K562 (cell line): ENCODE measurements at regions not wholly inside any gene's neighbourhood (a gene's known extent, or its start where the extent isn't known, plus 50 kb on each side); places are given as distances from the start of the nearest gene placed in this dataset.

Source experiments
- CHAMP1 ChIP-seq: fragments of 450-650 bp; IDR thresholded peaks from 2 replicates; pipeline ENCODE4 v1.6.1; 2016; ENCODE audit warnings: mild to moderate bottlenecking
- GMEB1 ChIP-seq: fragments of 250-450 bp; sonication (Bioruptor Pico); IDR thresholded peaks from 2 replicates; pipeline ENCODE4 v1.4.0; 2020; ENCODE audit warnings: mild to moderate bottlenecking
- GTF2F1 ChIP-seq: IDR thresholded peaks from 2 replicates; pipeline ENCODE4 v1.6.1; 2011; ENCODE audit warnings: low read depth, low read length, improper control_type of control experiment
- IRF1 ChIP-seq: sonication (generic); formaldehyde crosslinking; IDR thresholded peaks from 2 replicates; pipeline ENCODE4 v1.8.0; 2022; ENCODE audit warnings: missing genetic modification reagents, mild to moderate bottlenecking, borderline replicate concordance
- JUND ChIP-seq, 2 experiments: IDR thresholded peaks; 2 replicates in 1 of 2; 3 replicates in 1 of 2; pipeline ENCODE4 v1.6.1; 2011; ENCODE audit warnings: borderline replicate concordance in 2 of 2, low read depth in 2 of 2, low read length in 2 of 2, improper control_type of control experiment in 1 of 2, missing biosample characterization in 1 of 2, missing genetic modification characterization in 1 of 2, missing genetic modification reagents in 1 of 2
- NFIC ChIP-seq: fragments of 450-650 bp; IDR thresholded peaks from 2 replicates; pipeline ENCODE4 v1.6.1; 2017; ENCODE audit warnings: mild to moderate bottlenecking, inconsistent platforms
- NRF1 ChIP-seq, 2 experiments: fragments of 450-650 bp; IDR thresholded peaks in 1 of 2; conservative IDR thresholded peaks in 1 of 2; 2 replicates each; pipeline ENCODE4 v1.6.1; 2014; ENCODE audit warnings: mild to moderate bottlenecking in 2 of 2
- PKNOX1 ChIP-seq: fragments of 450-650 bp; IDR thresholded peaks from 2 replicates; pipeline ENCODE4 v1.6.1; 2016
- POLR2AphosphoS5 ChIP-seq: IDR thresholded peaks from 2 replicates; pipeline ENCODE4 v1.6.1; 2011; ENCODE audit warnings: mild to moderate bottlenecking, low read depth, low read length, moderate library complexity; ENCODE audit not compliant: control insufficient read depth, insufficient read depth
- RBBP5 ChIP-seq: fragments of 200-600 bp; sonication (generic); IDR thresholded peaks from 2 replicates; pipeline ENCODE4 v1.6.1; 2012; ENCODE audit warnings: borderline replicate concordance, mild to moderate bottlenecking, low read length, control low read depth, inconsistent platforms; ENCODE audit not compliant: insufficient read depth, poor library complexity, severe bottlenecking
- SLC30A9 ChIP-seq: fragments of 250-450 bp; sonication (Bioruptor Pico); IDR thresholded peaks from 2 replicates; pipeline ENCODE4 v1.8.0; 2022; ENCODE audit warnings: mild to moderate bottlenecking, moderate library complexity
- TBL1XR1 ChIP-seq, 2 experiments: IDR thresholded peaks; 2 replicates each; pipeline ENCODE4 v1.6.1; 2012; ENCODE audit warnings: improper control_type of control experiment in 2 of 2, low read length in 2 of 2, mild to moderate bottlenecking in 1 of 2
- TSHZ1 ChIP-seq: fragments of 250-450 bp; sonication (Bioruptor Pico); IDR thresholded peaks from 2 replicates; pipeline ENCODE4 v1.4.0; 2020; ENCODE audit warnings: mild to moderate bottlenecking, moderate library complexity
- ZNF398 ChIP-seq: fragments of 250-450 bp; sonication (Bioruptor Pico); IDR thresholded peaks from 2 replicates; pipeline ENCODE4 v1.8.0; 2021; ENCODE audit warnings: moderate library complexity, mild to moderate bottlenecking, inconsistent platforms

- TF ChIP-seq GTF2F1 (no peak), IRF1 (no peak), NRF1 (conservative IDR thresholded peaks at IDR 0.05 in 1 of 2, IDR thresholded peaks at IDR 0.05 in 1 of 2) (no peak; a peak in 1 of 4 replicates), PKNOX1 (peak; percentile 95), NFIC (peak; percentile 41; the same call in 1 of the 2 replicates), GMEB1 (CRISPR knock-in tag) (no peak), CHAMP1 (peak; percentile 81), TBL1XR1 (IDR thresholded peaks at IDR 0.05; ENCODE audit: low read length in 2 of 2) (peak; percentile 69 to 75; a peak in 2 of 4 replicates), SLC30A9 (CRISPR knock-in tag) (no peak), RBBP5 (no peak), TSHZ1 (CRISPR knock-in tag) (no peak), JUND (IDR thresholded peaks at IDR 0.05; ENCODE audit: borderline replicate concordance, low read depth, low read length) (peak; percentile 22; the same call in 1 of the 2 replicates), JUND (tag; IDR thresholded peaks at IDR 0.05; ENCODE audit: borderline replicate concordance, low read depth, low read length) (peak; percentile 76; the same call in 2 of the 3 replicates), ZNF398 (CRISPR knock-in tag) (no peak), POLR2AphosphoS5 (peak; percentile 41; the same call in 1 of the 2 replicates)
Measured at GRCh38 chr2:12448846-12449505, 267.8 kb upstream of the TRIB2 start (continued).
